Kidney epithelial cell (primary cell): ENCODE measurements at regions not wholly inside any gene's neighbourhood (a gene's known extent, or its start where the extent isn't known, plus 50 kb on each side); places are given as distances from the start of the nearest gene placed in this dataset.

Experiments
- DNase-seq: peaks from one replicate; pipeline ENCODE4 v3.0.0-alpha.2; 2010; ENCODE audit warnings: low read depth
- H3K27me3 ChIP-seq: 2 replicates; pipeline ENCODE4 v1.6.0; 2011; ENCODE audit warnings: low read length; ENCODE audit not compliant: control insufficient read depth, insufficient read depth
- H3K36me3 ChIP-seq: 2 replicates; pipeline ENCODE4 v1.5.1; 2011; ENCODE audit warnings: low read length; ENCODE audit not compliant: control insufficient read depth, insufficient read depth
- H3K4me3 ChIP-seq: 2 replicates; pipeline ENCODE4 v1.5.1; 2011; ENCODE audit warnings: low read depth, mild to moderate bottlenecking, control low read depth, low read length
- TF ChIP-seq, protein P1 (sequence below): IDR thresholded peaks from 2 replicates; pipeline ENCODE4 v1.5.1; 2011; ENCODE audit warnings: mild to moderate bottlenecking, moderate library complexity, low read length, control low read depth, inconsistent platforms; ENCODE audit not compliant: insufficient read depth, poor library complexity, severe bottlenecking

DNA sequence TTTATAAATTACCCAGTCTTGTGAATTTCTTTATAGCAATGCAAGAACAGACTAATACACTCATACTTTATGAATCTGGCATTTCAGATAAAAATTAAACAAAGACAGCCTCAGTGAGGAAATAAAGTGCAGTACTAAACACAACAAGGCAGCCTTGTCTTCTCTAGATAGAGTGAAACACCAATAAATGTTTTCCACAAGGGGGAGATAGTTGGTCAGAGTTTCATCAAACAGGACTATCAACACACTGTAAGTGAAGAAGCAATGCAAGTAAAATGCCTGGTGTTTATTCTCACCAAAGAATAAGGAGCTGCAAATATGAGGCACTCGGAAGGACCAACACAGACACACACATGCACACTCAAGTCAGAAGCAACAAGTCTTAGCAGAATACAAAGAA, 62.8 kb downstream of the FAM9B start:
- peak; percentile 4 for DNase-seq
- TF ChIP-seq, protein P1, sequence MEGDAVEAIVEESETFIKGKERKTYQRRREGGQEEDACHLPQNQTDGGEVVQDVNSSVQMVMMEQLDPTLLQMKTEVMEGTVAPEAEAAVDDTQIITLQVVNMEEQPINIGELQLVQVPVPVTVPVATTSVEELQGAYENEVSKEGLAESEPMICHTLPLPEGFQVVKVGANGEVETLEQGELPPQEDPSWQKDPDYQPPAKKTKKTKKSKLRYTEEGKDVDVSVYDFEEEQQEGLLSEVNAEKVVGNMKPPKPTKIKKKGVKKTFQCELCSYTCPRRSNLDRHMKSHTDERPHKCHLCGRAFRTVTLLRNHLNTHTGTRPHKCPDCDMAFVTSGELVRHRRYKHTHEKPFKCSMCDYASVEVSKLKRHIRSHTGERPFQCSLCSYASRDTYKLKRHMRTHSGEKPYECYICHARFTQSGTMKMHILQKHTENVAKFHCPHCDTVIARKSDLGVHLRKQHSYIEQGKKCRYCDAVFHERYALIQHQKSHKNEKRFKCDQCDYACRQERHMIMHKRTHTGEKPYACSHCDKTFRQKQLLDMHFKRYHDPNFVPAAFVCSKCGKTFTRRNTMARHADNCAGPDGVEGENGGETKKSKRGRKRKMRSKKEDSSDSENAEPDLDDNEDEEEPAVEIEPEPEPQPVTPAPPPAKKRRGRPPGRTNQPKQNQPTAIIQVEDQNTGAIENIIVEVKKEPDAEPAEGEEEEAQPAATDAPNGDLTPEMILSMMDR, result peak; percentile 41
- no peaks in the 10 kb centered on the region for H3K27me3 ChIP-seq
- H3K36me3 ChIP-seq, result no peaks in the 10 kb centered on the region
- no peak overlapping the region for H3K4me3 ChIP-seq

DNA sequence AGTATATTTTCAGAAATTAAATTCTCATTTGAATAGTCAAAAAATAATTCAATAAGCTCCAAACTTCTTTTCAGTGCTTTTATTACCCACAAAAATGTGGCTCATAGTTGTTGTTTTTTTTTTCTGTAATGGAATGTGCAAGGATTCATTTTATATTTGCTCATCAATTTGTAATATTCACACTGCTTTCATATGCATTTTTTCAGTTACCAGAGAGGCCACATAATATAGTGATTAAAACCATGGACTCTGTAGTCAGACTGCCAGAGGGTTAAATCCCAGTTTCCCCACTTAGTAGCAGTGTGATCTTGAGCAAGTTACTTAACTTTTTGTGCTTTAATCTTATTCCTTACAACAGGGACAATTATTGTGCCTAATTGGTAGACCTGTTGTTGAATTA, 64.5 kb downstream of the FAM9B start:
- no peak for DNase-seq
- Histone ChIP-seq H3K4me3 (no peak overlapping the region), H3K27me3 (no peaks in the 10 kb centered on the region), H3K36me3 (no peaks in the 10 kb centered on the region)
- TF ChIP-seq, protein P1, result no peak

DNA sequence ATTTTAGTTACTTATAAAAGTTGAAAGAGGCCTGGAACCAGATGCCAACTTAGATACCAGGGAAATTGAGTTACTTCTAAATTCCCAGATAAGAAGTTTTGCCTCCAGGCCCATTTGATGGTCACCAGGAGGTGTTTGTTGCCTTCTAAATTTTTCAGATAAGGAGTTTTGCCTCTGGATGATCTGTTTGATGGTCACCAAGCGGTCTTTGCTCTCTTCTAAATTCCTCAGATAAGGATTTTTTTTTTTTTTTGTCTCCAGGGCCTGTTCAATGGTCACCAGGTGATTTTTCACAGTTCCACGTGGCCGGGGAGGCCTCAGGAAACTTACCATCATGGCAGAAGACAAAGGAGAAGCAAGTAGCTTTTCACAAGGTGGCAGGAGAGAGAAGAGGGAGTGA, 66.5 kb downstream of the FAM9B start:
- Histone ChIP-seq H3K27me3 (no peaks in the 10 kb centered on the region), H3K4me3 (no peak overlapping the region), H3K36me3 (no peaks in the 10 kb centered on the region)
- TF ChIP-seq, protein P1, result no peak
- no peak for DNase-seq

DNA sequence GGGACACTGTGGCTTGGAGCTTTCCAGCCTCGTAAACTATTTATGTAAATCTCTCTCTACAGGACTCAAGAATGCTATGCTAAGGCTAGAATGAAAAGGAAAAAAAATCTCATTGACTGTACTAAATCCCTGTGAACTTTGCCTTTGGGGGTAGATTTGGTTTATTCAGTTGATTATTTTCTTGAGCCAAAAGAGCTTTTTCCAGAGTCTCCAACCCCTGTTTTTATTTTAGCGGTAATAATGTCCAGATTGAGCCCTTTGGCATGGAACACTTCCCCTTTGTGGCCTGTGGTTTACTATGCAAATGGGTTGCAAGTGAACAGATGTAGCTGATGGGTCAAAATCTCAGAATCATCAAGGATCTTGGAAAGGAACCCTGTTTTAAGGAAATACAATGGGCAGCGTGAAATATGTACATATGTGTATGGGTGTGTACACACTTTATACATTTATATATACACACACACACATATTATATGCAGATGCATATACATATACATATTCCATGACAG, 72.9 kb downstream of the FAM9B start:
- H3K36me3 ChIP-seq, result no peaks in the 10 kb centered on the region
- no peak overlapping the region for H3K4me3 ChIP-seq
- TF ChIP-seq, protein P1, result no peak
- H3K27me3 ChIP-seq, result no peaks in the 10 kb centered on the region
- DNase-seq, result no peak

DNA sequence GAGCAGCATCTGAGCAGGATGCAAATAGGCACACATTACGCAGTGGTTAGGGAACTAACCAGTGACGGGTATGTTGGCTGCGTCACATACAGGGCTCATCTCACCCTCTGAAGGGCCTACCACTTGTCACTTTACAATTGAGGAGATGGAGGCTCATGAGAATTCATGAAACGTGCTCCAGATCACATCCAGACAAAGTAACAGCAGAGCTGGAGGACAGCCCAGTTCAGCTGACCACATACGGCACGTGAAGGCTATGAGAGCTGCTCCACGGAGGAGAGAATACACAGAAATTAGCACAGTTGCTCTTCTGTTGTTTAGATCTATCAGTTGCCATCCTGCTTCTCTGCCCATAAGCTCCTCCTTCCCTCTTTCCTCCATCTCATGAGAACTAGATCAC, 78.4 kb downstream of the FAM9B start:
- Histone ChIP-seq H3K4me3 (no peak overlapping the region), H3K36me3 (no peaks in the 10 kb centered on the region), H3K27me3 (no peaks in the 10 kb centered on the region)
- TF ChIP-seq, protein P1, result no peak
- no peak for DNase-seq

DNA sequence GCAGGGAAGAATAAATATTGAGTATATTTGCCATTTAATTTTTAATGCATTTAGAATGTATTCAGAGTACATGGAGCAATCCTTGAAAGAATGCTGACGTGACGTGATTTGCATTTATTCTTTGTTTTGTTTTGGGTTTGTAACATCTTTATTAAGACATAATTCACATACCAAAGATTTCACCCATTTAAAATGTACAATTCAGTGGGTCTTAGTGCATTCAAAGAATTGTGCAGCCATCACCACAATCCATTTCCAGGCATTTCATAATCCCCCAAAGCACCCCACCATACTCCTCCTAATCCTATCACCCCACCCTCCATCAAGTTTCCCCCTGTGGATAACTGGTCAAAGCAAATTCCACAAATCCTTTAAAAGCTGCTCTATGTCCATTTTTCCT, 87.4 kb downstream of the FAM9B start:
- TF ChIP-seq, protein P1, result no peak
- H3K27me3 ChIP-seq, result no peaks in the 10 kb centered on the region
- H3K36me3 ChIP-seq, result no peaks in the 10 kb centered on the region
- H3K4me3 ChIP-seq, result no peak overlapping the region
- no peak for DNase-seq
